ENCODE measurements at regions not wholly inside any gene's neighbourhood (a gene's known extent, or its start where the extent isn't known, plus 50 kb on each side); places are given as distances from the start of the nearest gene placed in this dataset.

GRCh38 chr2:16303761-16304160 lies 361.9 kb downstream of the CYRIA start:
- in situ Hi-C loops (cut with MboI; ENCODE audit: low sequenced_read_pairs), result no loop called here

GRCh38 chr2:16303273-16303577 lies 362.4 kb downstream of the CYRIA start:
- in situ Hi-C loops (cut with MboI; ENCODE audit: low sequenced_read_pairs), result no loop called here

GRCh38 chr2:16302431-16303272 lies 362.3 kb downstream of the MYCN start:
- in situ Hi-C loops (cut with MboI; ENCODE audit: low sequenced_read_pairs), result no loop called here

- in situ Hi-C loops (cut with MboI; ENCODE audit: low sequenced_read_pairs), result no loop called here
These were observed 361.6 kb downstream of the MYCN start for GRCh38 chr2:16301961-16302360.

- in situ Hi-C loops (cut with MboI; ENCODE audit: low sequenced_read_pairs), result no loop called here
These were observed 358.5 kb downstream of the MYCN start for GRCh38 chr2:16298866-16299265.

GRCh38 chr2:16296331-16297250 lies 356.2 kb downstream of the MYCN start:
- in situ Hi-C loops (cut with MboI; ENCODE audit: low sequenced_read_pairs), result no loop called here

GRCh38 chr2:16296038-16296290 lies 355.6 kb downstream of the MYCN start:
- in situ Hi-C loops (cut with MboI; ENCODE audit: low sequenced_read_pairs), result no loop called here

GRCh38 chr2:16294791-16295190 lies 354.4 kb downstream of the MYCN start:
- in situ Hi-C loops (cut with MboI; ENCODE audit: low sequenced_read_pairs), result no loop called here

GRCh38 chr2:16293871-16294270 lies 353.5 kb downstream of the MYCN start:
- in situ Hi-C loops (cut with MboI; ENCODE audit: low sequenced_read_pairs), result no loop called here

- in situ Hi-C loops (cut with MboI; ENCODE audit: low sequenced_read_pairs), result no loop called here
These were observed 353.0 kb downstream of the MYCN start for GRCh38 chr2:16293398-16293797.

- in situ Hi-C loops (cut with MboI; ENCODE audit: low sequenced_read_pairs), result no loop called here
These were observed 351.6 kb downstream of the MYCN start for GRCh38 chr2:16291731-16292550.

GRCh38 chr2:16291226-16291625 lies 350.9 kb downstream of the MYCN start:
- in situ Hi-C loops (cut with MboI; ENCODE audit: low sequenced_read_pairs), result no loop called here

GRCh38 chr2:16290311-16291020 lies 350.1 kb downstream of the MYCN start:
- in situ Hi-C loops (cut with MboI; ENCODE audit: low sequenced_read_pairs), result no loop called here

- in situ Hi-C loops (cut with MboI; ENCODE audit: low sequenced_read_pairs), result no loop called here
These were observed 348.2 kb downstream of the MYCN start for GRCh38 chr2:16288371-16289112.

GRCh38 chr2:16287831-16288230 lies 347.5 kb downstream of the MYCN start:
- in situ Hi-C loops (cut with MboI; ENCODE audit: low sequenced_read_pairs), result no loop called here

GRCh38 chr2:16287281-16287680 lies 346.9 kb downstream of the MYCN start:
- in situ Hi-C loops (cut with MboI; ENCODE audit: low sequenced_read_pairs), result no loop called here

GRCh38 chr2:16285813-16286510 lies 345.6 kb downstream of the MYCN start:
- in situ Hi-C loops (cut with MboI; ENCODE audit: low sequenced_read_pairs), result no loop called here

GRCh38 chr2:16284941-16285625 lies 344.7 kb downstream of the MYCN start:
- in situ Hi-C loops (cut with MboI; ENCODE audit: low sequenced_read_pairs), result no loop called here
